Mucosa of descending colon (tissue), 3 donors: ENCODE measurements at regions not wholly inside any gene's neighbourhood (a gene's known extent, or its start where the extent isn't known, plus 50 kb on each side); places are given as distances from the start of the nearest gene placed in this dataset.

Experiments used
- ATAC-seq: fragments of 200-7000 bp; cut with Tn5 transposase; one replicate; pipeline ENCODE4 v1.9.1; 2020; ENCODE audit warnings: mild to moderate bottlenecking, moderate library complexity
- DNase-seq, 3 donors: peaks; one replicate each; pipeline ENCODE4 v3.0.0-alpha.2; 2020
- H3K36me3 ChIP-seq: fragments of 200-600 bp; one replicate; pipeline ENCODE4 v1.8.0; 2021; ENCODE audit warnings: low read depth, mild to moderate bottlenecking
- H3K4me1 ChIP-seq: fragments of 200-600 bp; one replicate; pipeline ENCODE4 v1.8.0; 2021; ENCODE audit warnings: low read depth, mild to moderate bottlenecking
- H3K4me3 ChIP-seq: fragments of 200-600 bp; one replicate; pipeline ENCODE4 v1.8.0; 2021; ENCODE audit warnings: mild to moderate bottlenecking
- H3K9me3 ChIP-seq: fragments of 200-600 bp; one replicate; pipeline ENCODE4 v1.8.0; 2021; ENCODE audit warnings: mild to moderate bottlenecking
- CTCF ChIP-seq: fragments of 200-600 bp; IDR thresholded peaks from one replicate; pipeline ENCODE4 v1.8.0; 2022; ENCODE audit warnings: antibody characterized with exemption, mild to moderate bottlenecking
- intact Hi-C, 2 donors: fragments of 100-400 bp; cut with DNase I in 1 of 2; cut with micrococcal nuclease in 1 of 2; formaldehyde crosslinking; loops; one replicate each; pipeline versions ENCODE4 v1.11.0 to v1.11.1; 2022; cut with DNase I, micrococcal nuclease
- donor health status: DM: no; HTN: no; CAD: no; lungs with moderate emphysema.
- donor health status: DM: no; HTN: no; CAD: no.
- donor health status: DM: no; HTN: yes; CAD: no.

GRCh38 chr2:103252781-103253180 lies 490.9 kb downstream of the TMEM182 start:
- H3K36me3 ChIP-seq, result no peaks in the 10 kb centered on the region
- no peak for TF ChIP-seq CTCF
- ATAC-seq (no peak), DNase-seq (no peak)
- intact Hi-C loops, result no loop called here
- H3K4me3 ChIP-seq, result no peak overlapping the region
- no peaks in the 10 kb centered on the region for H3K4me1 ChIP-seq
- H3K9me3 ChIP-seq, result no peaks in the 10 kb centered on the region

- Histone ChIP-seq H3K9me3 (no peaks in the 10 kb centered on the region), H3K36me3 (no peaks in the 10 kb centered on the region), H3K4me1 (no peaks in the 10 kb centered on the region), H3K4me3 (no peak overlapping the region)
- intact Hi-C loops, result no loop called here
- TF ChIP-seq CTCF, result no peak
- ATAC-seq (no peak), DNase-seq (no peak)
Observed at GRCh38 chr2:103254611-103255010, 492.8 kb downstream of the TMEM182 start.

- Histone ChIP-seq H3K4me1 (no peaks in the 10 kb centered on the region), H3K4me3 (no peak overlapping the region), H3K36me3 (no peaks in the 10 kb centered on the region), H3K9me3 (no peaks in the 10 kb centered on the region)
- DNase-seq (no peak), ATAC-seq (no peak)
- TF ChIP-seq CTCF, result no peak
- intact Hi-C loops, result no loop called here
Observed at GRCh38 chr2:103264058-103264768, 502.4 kb downstream of the TMEM182 start.

GRCh38 chr2:103265521-103265920 lies 503.7 kb downstream of the TMEM182 start:
- intact Hi-C loops, result no loop called here

GRCh38 chr2:103268841-103269498 lies 507.1 kb downstream of the TMEM182 start:
- Histone ChIP-seq H3K4me3 (no peak overlapping the region), H3K9me3 (no peaks in the 10 kb centered on the region), H3K4me1 (no peaks in the 10 kb centered on the region), H3K36me3 (no peaks in the 10 kb centered on the region)
- TF ChIP-seq CTCF, result no peak
- intact Hi-C loops, result no loop called here
- DNase-seq (peak in 2 of 3 donors; percentile 19 to 25), ATAC-seq (peak; percentile 92)

More at GRCh38 chr2:103265521-103265920, 503.7 kb downstream of the TMEM182 start:
- Histone ChIP-seq H3K4me1 (no peaks in the 10 kb centered on the region), H3K9me3 (no peaks in the 10 kb centered on the region), H3K36me3 (no peaks in the 10 kb centered on the region), H3K4me3 (no peak overlapping the region)
- DNase-seq (no peak), ATAC-seq (no peak)
- no peak for TF ChIP-seq CTCF
